ENCODE measurements at regions not wholly inside any gene's neighbourhood (a gene's known extent, or its start where the extent isn't known, plus 50 kb on each side); places are given as distances from the start of the nearest gene placed in this dataset.
"Not testable (repeated sequence)": the region's sequence is repeated elsewhere in the genome, so short reads cannot be mapped to it uniquely, and the experiment has no call there.

DNA sequence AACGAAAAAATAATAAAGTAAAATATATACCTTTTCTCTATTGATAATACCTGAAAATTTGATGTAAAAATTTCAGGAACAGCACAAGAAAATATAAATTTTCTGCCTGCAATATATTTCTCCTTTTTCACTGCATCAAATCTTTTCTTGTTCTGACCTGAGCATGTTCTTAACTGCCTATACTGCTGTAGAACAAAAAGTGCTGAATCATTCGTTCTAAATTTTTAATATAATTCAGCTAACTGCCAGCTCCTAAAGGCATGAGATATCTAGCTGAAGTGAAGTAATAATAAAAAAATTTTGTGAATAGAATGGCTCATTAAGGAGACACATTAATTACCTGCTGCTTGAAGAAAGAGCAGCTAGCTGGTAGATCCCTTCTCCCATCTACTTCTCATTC lies 188.6 kb upstream of the FKBP1C start:
- no peak for FAIRE-seq

- no peak for FAIRE-seq
These were observed 187.5 kb upstream of the FKBP1C start for GRCh38 chr6:63023726-63024125.

DNA sequence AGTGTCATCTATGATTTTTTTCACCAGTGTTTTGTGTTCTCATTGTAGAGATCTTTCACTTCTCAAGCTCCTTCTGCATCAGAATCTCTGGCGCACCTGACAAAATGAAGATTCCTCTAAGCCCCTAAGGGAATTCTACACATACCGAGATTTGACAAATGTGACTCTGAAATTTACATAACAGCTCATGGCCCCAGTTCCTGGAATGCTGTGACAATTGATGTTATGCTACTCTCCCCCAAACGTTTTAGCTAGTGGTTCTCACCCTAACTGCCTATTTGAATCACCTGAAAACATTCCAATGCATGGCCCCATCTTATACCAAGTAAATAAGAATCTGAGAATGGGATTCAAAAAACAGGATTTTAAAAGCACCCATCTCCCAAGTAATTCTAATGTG lies 162.1 kb upstream of the FKBP1C start:
- FAIRE-seq = no peak

- FAIRE-seq = not testable (repeated sequence)
These were observed 158.1 kb upstream of the FKBP1C start for GRCh38 chr6:63053206-63053605.

GRCh38 chr6:63058601-63059000 lies 152.7 kb upstream of the FKBP1C start:
- FAIRE-seq = no peak

GRCh38 chr6:63063631-63064271 lies 147.5 kb upstream of the FKBP1C start:
- FAIRE-seq = no peak

DNA sequence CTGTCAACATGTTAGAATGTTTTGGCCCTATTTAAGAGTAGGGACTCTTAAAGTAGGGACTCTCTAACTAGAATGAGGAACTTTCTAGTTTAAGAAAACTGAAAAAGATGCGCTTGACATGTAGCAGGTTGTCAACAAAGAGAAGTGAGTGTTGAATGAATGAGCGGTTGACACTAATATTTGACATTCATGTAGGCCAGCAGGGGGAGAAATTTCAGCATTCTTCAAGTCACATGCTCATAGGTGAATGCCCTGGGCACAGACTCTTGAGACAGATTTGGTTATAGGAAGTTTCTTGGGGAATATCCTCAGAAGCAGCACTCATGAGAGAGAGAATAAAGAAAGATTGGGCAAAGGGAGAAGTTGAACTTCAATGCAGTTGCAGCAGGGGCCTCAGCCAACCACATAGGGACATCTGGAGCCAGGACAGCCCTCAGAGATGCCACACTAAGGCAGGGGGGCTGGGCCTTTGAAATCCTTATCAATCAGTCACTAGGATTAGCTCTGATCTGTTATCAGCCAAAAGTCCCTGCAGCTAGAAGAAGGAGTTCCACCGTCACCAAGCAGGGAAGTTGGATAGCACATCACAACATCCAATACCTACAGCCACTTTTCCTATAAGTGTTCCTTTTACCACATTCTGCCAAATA lies 145.1 kb upstream of the FKBP1C start:
- no peak for FAIRE-seq

DNA sequence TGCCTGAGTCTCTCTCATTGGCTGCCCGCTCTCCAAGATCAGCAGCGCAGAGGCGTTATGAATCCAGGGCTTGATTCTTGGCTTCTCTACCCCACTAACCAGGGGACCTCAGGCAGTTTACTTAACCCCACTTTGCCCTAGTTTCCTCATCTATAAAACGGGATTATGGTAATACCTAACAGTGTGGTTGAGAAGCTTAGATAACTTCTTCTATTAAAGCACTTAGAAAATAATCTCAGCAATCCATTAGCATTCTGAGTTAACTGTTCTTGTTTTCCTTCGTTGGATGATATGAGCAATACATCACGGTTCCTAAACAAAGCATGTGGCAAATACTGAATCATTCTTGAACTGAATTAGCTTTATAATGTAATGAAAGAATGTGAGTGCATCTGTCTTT lies 116.3 kb upstream of the FKBP1C start:
- no peak for FAIRE-seq

DNA sequence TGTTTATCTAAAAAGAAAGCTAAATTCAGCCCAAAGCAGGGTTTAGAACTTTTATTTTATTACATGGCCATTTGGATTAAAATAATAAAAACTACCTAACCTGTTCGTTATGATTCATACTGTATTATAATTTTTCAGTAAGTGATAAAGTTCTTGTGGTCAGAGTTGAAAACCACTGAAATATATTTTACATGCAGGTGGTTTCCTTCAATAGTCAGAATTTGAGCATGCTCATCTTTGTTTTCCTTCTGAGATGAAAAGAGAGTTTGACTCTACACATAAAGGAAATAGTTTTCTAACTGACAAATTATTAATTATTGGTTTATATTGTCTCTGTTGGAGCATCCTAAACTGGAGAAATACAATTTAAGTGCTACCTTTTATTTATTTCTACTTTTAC lies 114.0 kb upstream of the FKBP1C start:
- no peak for FAIRE-seq

DNA sequence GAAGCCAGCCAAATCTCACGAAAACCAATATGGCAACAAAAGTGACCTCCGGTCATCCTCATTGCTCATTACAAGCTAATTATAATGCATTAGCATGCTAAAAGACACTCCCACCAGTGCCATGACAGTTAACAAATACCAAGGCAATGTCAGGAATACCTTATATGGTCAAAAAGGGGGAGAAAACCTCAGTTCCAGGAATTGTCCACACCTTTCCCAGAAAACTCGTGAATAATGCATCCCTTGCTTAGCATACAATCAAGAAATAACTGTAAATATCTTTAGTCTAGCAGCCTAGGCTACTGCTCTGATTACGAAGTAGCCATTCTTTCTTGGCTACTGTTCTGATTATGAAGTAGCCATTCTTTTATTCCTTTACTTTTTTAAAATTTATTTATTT lies 112.5 kb upstream of the FKBP1C start:
- no peak for FAIRE-seq

DNA sequence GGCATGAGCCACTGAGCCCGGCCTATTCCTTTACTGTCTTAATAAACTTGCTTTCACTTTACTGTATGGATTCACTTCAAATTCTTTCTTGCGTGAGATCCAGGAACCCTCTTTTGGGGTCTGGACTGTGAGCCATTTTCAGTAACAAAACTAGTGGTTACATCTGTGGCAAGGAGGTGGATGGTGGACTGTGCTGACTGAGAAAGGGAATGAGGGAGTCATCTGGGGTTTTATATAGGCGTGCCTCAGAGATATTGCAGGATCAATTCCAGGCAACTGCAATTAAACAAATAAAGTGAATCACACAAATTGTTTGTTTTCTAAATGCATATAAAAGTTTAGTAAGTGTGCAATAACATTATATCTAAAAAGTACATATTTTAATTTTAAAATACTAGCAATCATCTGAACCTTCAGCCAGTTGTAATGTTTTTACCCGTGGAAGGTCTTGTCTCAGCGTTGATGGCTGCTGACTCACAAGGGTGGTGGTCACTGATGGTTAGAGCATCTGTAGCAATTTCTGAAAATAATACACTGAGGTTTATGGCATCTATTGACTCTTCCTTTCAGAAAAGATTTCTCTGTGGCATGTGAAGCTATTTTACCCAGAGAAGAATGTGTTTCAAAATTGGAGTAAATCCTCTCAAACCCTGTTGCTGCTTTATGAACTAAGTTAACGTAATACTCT lies 111.4 kb upstream of the FKBP1C start:
- FAIRE-seq = no peak

GRCh38 chr6:63114610-63115211 lies 96.6 kb upstream of the FKBP1C start:
- no peak for FAIRE-seq

- FAIRE-seq = no peak
These were observed 90.1 kb upstream of the FKBP1C start for GRCh38 chr6:63121166-63121565.

DNA sequence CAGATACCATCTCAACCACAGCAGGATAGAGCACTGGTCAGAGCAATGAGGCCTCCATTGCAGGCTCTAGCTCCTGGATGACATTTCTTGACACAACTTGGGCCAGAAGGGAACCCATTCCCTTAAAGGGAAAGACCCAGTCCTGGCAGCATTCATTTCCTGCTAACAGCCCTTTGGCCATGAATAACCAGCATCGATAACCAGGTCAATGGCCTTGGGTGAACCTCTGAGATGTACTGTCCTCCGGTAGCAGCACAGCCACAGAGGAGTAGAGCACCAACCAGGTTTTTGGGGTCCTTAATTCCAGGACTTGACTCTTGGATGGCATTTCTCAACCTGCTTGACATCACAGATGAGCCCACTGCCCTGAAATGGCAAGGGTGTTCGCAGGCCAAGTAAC lies 71.2 kb upstream of the FKBP1C start:
- no peak for FAIRE-seq

DNA sequence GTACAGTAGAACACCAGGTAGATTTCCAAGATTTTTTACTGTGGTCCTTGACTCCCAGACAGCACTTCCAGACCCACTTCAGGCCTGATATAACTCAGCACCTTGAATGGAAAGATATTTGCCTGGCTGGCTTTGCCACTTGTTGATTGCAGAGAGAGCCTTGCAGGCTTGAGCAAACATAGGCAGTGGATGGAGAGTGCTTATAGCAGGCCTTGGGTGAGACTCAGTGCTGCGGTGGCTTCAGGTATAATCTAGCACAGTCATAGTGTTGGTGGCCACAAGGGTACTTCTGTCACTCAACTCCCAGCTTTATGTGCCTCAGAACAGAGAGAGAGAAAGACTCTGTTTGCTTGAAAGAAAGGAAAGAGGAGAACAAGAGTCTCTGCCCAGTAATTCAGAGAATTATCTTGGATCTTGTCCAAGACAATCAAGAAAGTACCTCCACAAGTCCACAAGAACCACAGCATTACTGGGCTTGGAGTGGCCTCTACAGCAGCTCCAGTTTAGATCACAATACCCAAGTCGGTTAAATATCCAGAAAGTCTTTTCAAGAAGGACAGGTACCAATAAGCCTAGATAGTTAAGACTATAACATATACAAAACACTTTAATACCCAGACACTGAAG lies 70.5 kb upstream of the FKBP1C start:
- no peak for FAIRE-seq

- no peak for FAIRE-seq
These were observed 61.5 kb upstream of the FKBP1C start for GRCh38 chr6:63149730-63150129.

GRCh38 chr6:63154535-63154934 lies 56.7 kb upstream of the FKBP1C start:
- FAIRE-seq = no peak

Data from G401.6 (cell line).